HEK293T (cell line): ENCODE measurements at regions not wholly inside any gene's neighbourhood (a gene's known extent, or its start where the extent isn't known, plus 50 kb on each side); places are given as distances from the start of the nearest gene placed in this dataset.

Experiments
- BHLHE40 ChIP-seq: fragments of 450-650 bp; IDR thresholded peaks from 2 replicates; pipeline ENCODE4 v1.6.1; 2016; ENCODE audit warnings: mild to moderate bottlenecking, moderate library complexity, borderline replicate concordance
- ELF4 ChIP-seq: fragments of 450-650 bp; IDR thresholded peaks from 2 replicates; pipeline ENCODE4 v1.6.1; 2017; ENCODE audit warnings: antibody characterized with exemption
- FOXK2 ChIP-seq: fragments of 450-650 bp; IDR thresholded peaks from 2 replicates; pipeline ENCODE4 v1.6.1; 2016; ENCODE audit warnings: mild to moderate bottlenecking
- FOXM1 ChIP-seq: fragments of 450-650 bp; IDR thresholded peaks from 2 replicates; pipeline ENCODE4 v1.6.1; 2017; ENCODE audit warnings: mild to moderate bottlenecking, borderline replicate concordance
- LEF1 ChIP-seq: fragments of 450-650 bp; IDR thresholded peaks from 2 replicates; pipeline ENCODE4 v1.6.1; 2017; ENCODE audit warnings: mild to moderate bottlenecking, borderline replicate concordance
- SP1 ChIP-seq: fragments of 450-650 bp; IDR thresholded peaks from 2 replicates; pipeline ENCODE4 v1.6.1; 2017
- SUZ12 ChIP-seq: fragments of 450-650 bp; IDR thresholded peaks from 2 replicates; pipeline ENCODE4 v1.6.1; 2016; ENCODE audit warnings: mild to moderate bottlenecking
- ZNF384 ChIP-seq: fragments of 450-650 bp; IDR thresholded peaks from 2 replicates; pipeline ENCODE4 v1.6.1; 2016

- TF ChIP-seq ZNF384 = no peak
- no peak for TF ChIP-seq SP1
- TF ChIP-seq BHLHE40 = no peak
- no peak for TF ChIP-seq ELF4
- TF ChIP-seq LEF1 = no peak
- TF ChIP-seq FOXK2 = no peak
- TF ChIP-seq SUZ12 = no peak
- TF ChIP-seq FOXM1 = no peak
These were observed 239.2 kb upstream of the RFC3 start for GRCh38 chr13:33578786-33579185.
